HG03571 (cell line): ENCODE measurements at regions not wholly inside any gene's neighbourhood (a gene's known extent, or its start where the extent isn't known, plus 50 kb on each side); places are given as distances from the start of the nearest gene placed in this dataset.

Experiments
- ATAC-seq: cut with Tn5 transposase; IDR thresholded peaks from one replicate; pipeline ENCODE4 v1.9.1; 2021; ENCODE audit not compliant: unreplicated experiment

- no peak for ATAC-seq
Observed at GRCh38 chr4:28730304-28730703, 1869.7 kb downstream of the STIM2 start.

- no peak for ATAC-seq
Observed at GRCh38 chr4:28744066-28744465, 1883.4 kb downstream of the STIM2 start.

- ATAC-seq: no peak
Observed at GRCh38 chr4:28754376-28754775, 1893.7 kb downstream of the STIM2 start.

GRCh38 chr4:28755081-28755480 lies 1894.4 kb downstream of the STIM2 start:
- ATAC-seq: no peak

- ATAC-seq: no peak
Observed at GRCh38 chr4:28759064-28759463, 1898.4 kb downstream of the STIM2 start.

- no peak for ATAC-seq
Observed at GRCh38 chr4:28760003-28760402, 1899.4 kb downstream of the STIM2 start.

GRCh38 chr4:28772066-28772465 lies 1911.4 kb downstream of the STIM2 start:
- ATAC-seq: no peak

GRCh38 chr4:28772788-28773187 lies 1912.1 kb downstream of the STIM2 start:
- ATAC-seq: no peak

- no peak for ATAC-seq
Observed at GRCh38 chr4:28774344-28774743, 1913.7 kb downstream of the STIM2 start.

GRCh38 chr4:28776004-28776403 lies 1915.4 kb downstream of the STIM2 start:
- no peak for ATAC-seq

- no peak for ATAC-seq
Observed at GRCh38 chr4:28784188-28784587, 1923.5 kb downstream of the STIM2 start.

GRCh38 chr4:28787947-28788346 lies 1927.3 kb downstream of the STIM2 start:
- ATAC-seq: no peak

- no peak for ATAC-seq
Observed at GRCh38 chr4:28788929-28789490, 1928.4 kb downstream of the STIM2 start.

GRCh38 chr4:28792917-28793597 lies 1927.1 kb upstream of the PCDH7 start:
- no peak for ATAC-seq

GRCh38 chr4:28799696-28800095 lies 1920.5 kb upstream of the PCDH7 start:
- ATAC-seq: no peak

GRCh38 chr4:28811025-28811424 lies 1909.1 kb upstream of the PCDH7 start:
- no peak for ATAC-seq

- ATAC-seq: no peak
Observed at GRCh38 chr4:28822163-28822562, 1898.0 kb upstream of the PCDH7 start.

GRCh38 chr4:28827866-28828265 lies 1892.3 kb upstream of the PCDH7 start:
- no peak for ATAC-seq

GRCh38 chr4:28831867-28832266 lies 1888.3 kb upstream of the PCDH7 start:
- ATAC-seq: no peak

- ATAC-seq: no peak
Observed at GRCh38 chr4:28832444-28832843, 1887.7 kb upstream of the PCDH7 start.

GRCh38 chr4:28834120-28834519 lies 1886.0 kb upstream of the PCDH7 start:
- no peak for ATAC-seq

- no peak for ATAC-seq
Observed at GRCh38 chr4:28835501-28835900, 1884.7 kb upstream of the PCDH7 start.

- ATAC-seq: no peak
Observed at GRCh38 chr4:28842271-28842670, 1877.9 kb upstream of the PCDH7 start.
